ENCODE measurements at regions not wholly inside any gene's neighbourhood (a gene's known extent, or its start where the extent isn't known, plus 50 kb on each side); places are given as distances from the start of the nearest gene placed in this dataset.

GRCh38 chr4:181420950-181421349 lies 822.3 kb upstream of the TENM3 start:
- TF ChIP-seq REST (IDR thresholded peaks at IDR 0.05; ENCODE audit: borderline replicate concordance in 1 of 2, low read depth in 1 of 2, low read length in 2 of 2) (no peak), ZNF816 (CRISPR knock-in tag; IDR thresholded peaks at IDR 0.05; ENCODE audit: borderline replicate concordance) (no peak), PREB (CRISPR knock-in tag; IDR thresholded peaks at IDR 0.05) (no peak), ZFP37 (CRISPR knock-in tag; IDR thresholded peaks at IDR 0.05; ENCODE audit: borderline replicate concordance) (no peak), POLR2G (IDR thresholded peaks at IDR 0.05; ENCODE audit: low read depth, low read length) (no peak), YY1 (IDR thresholded peaks at IDR 0.05; ENCODE audit: insufficient read depth, insufficient replicate concordance, low read depth, low read length) (no peak), TAF1 (CRISPR knock-in tag; IDR thresholded peaks at IDR 0.05) (no peak), ETV6 (CRISPR knock-in tag; conservative IDR thresholded peaks at IDR 0.05) (no peak), CBX2 (IDR thresholded peaks at IDR 0.05; ENCODE audit: low read depth, low read length) (no peak), CBX2 (CRISPR knock-in tag; IDR thresholded peaks at IDR 0.05; ENCODE audit: low read depth) (no peak)
- TF ChIP-seq, protein P1, sequence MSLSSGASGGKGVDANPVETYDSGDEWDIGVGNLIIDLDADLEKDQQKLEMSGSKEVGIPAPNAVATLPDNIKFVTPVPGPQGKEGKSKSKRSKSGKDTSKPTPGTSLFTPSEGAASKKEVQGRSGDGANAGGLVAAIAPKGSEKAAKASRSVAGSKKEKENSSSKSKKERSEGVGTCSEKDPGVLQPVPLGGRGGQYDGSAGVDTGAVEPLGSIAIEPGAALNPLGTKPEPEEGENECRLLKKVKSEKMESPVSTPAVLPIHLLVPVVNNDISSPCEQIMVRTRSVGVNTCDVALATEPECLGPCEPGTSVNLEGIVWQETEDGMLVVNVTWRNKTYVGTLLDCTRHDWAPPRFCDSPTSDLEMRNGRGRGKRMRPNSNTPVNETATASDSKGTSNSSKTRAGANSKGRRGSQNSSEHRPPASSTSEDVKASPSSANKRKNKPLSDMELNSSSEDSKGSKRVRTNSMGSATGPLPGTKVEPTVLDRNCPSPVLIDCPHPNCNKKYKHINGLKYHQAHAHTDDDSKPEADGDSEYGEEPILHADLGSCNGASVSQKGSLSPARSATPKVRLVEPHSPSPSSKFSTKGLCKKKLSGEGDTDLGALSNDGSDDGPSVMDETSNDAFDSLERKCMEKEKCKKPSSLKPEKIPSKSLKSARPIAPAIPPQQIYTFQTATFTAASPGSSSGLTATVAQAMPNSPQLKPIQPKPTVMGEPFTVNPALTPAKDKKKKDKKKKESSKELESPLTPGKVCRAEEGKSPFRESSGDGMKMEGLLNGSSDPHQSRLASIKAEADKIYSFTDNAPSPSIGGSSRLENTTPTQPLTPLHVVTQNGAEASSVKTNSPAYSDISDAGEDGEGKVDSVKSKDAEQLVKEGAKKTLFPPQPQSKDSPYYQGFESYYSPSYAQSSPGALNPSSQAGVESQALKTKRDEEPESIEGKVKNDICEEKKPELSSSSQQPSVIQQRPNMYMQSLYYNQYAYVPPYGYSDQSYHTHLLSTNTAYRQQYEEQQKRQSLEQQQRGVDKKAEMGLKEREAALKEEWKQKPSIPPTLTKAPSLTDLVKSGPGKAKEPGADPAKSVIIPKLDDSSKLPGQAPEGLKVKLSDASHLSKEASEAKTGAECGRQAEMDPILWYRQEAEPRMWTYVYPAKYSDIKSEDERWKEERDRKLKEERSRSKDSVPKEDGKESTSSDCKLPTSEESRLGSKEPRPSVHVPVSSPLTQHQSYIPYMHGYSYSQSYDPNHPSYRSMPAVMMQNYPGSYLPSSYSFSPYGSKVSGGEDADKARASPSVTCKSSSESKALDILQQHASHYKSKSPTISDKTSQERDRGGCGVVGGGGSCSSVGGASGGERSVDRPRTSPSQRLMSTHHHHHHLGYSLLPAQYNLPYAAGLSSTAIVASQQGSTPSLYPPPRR (CRISPR knock-in tag; IDR thresholded peaks at IDR 0.05; ENCODE audit: borderline replicate concordance): no peak

Data from HepG2 (cell line).